ENCODE measurements at regions not wholly inside any gene's neighbourhood (a gene's known extent, or its start where the extent isn't known, plus 50 kb on each side); places are given as distances from the start of the nearest gene placed in this dataset.

DNA sequence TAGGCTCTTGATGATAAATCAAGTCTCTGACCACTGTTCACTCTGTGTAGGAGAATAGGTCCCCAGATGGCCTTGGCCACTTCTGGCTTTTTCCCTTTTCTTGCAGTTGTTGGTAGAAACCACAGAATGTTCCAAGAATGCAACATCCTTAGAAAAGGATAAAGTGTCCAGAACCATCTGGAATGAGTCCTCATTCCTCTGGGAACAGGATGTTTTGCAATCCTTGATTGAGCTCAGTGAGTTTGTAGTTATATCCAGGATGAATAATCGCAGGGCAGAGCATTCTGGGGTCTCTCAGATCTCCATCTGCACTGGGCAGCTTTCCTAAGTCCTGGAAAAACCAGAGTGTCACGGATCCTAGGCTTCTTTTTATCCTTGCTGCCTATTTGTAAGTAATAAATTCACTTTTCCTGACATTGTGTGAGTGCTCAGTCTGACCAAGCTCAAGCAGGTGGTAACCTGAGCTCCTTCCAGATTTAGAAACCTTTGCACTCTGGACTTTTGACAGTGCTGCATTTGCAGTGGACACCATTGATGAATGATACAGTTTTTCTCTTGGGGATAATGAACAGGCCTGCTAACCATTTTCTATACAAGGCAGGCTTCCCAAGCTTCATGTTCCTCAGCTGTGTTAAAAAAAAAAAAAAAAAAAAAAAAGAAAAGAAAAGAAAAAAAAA, 1028.6 kb downstream of the OTOL1 start:
- H3K27me3 ChIP-seq (ENCODE audit: insufficient read depth, low read length): no peaks in the 10 kb centered on the region
- no peaks in the 10 kb centered on the region for H3K4me1 ChIP-seq (ENCODE audit: control insufficient read depth in 1 of 2, insufficient read depth in 2 of 2, low read length in 2 of 2)
- H3K79me2 ChIP-seq (ENCODE audit: insufficient read depth, low read length): no peaks in the 10 kb centered on the region
- no peak overlapping the region for H2AFZ ChIP-seq (ENCODE audit: low read depth, low read length, poor library complexity, severe bottlenecking)
- ATAC-seq (no peak), DNase-seq (ENCODE audit: low read depth, low spot score) (no peak)
- H3K4me3 ChIP-seq (replicated peaks in 1 of 2; ENCODE audit: low read depth in 1 of 2, low read length in 2 of 2): no peak overlapping the region
- H3K9ac ChIP-seq (ENCODE audit: low read length): no peak overlapping the region
- POLR2A ChIA-PET: no interaction called here
- H3K27ac ChIP-seq (ENCODE audit: low read depth, low read length): no peak overlapping the region
- no peaks in the 10 kb centered on the region for H3K36me3 ChIP-seq (ENCODE audit: control insufficient read depth in 1 of 2, insufficient read depth in 2 of 2, low read length in 2 of 2)
- RAD21 ChIA-PET (ENCODE audit: low non-redundant PET in 1 of 2, low total read pairs in 2 of 2, uncharacterized antibody in 2 of 2, unreplicated experiment in 2 of 2): no interaction called here
- CTCF ChIA-PET: no interaction called here
- intact Hi-C loops (cut with micrococcal nuclease): no loop called here
- no peaks in the 10 kb centered on the region for H4K20me1 ChIP-seq (ENCODE audit: insufficient read depth)
- TF ChIP-seq SIN3A (IDR thresholded peaks at IDR 0.05; ENCODE audit: low read depth) (no peak), ELF1 (IDR thresholded peaks at IDR 0.05; ENCODE audit: borderline replicate concordance, low read depth) (no peak), JUND (IDR thresholded peaks at IDR 0.05) (no peak), EZH2phosphoT487 (IDR thresholded peaks at IDR 0.05; ENCODE audit: borderline replicate concordance) (no peak), FOSL1 (IDR thresholded peaks at IDR 0.05; ENCODE audit: low read depth) (no peak), ZFX (IDR thresholded peaks at IDR 0.05) (no peak), SP1 (IDR thresholded peaks at IDR 0.05; ENCODE audit: low read depth) (no peak), EGR1 (IDR thresholded peaks at IDR 0.05; ENCODE audit: low read depth) (no peak), EZH2 (IDR thresholded peaks at IDR 0.05) (no peak), RAD21 (IDR thresholded peaks at IDR 0.05; ENCODE audit: low read depth) (no peak), POLR2A (IDR thresholded peaks at IDR 0.05; ENCODE audit: borderline replicate concordance, extremely low read depth, insufficient read depth, insufficient read length) (no peak), ZNF274 (IDR thresholded peaks at IDR 0.05; ENCODE audit: low read depth, low read length) (no peak), CBX3 (IDR thresholded peaks at IDR 0.05; ENCODE audit: low read depth) (no peak), CEBPB (IDR thresholded peaks at IDR 0.05; ENCODE audit: low read depth) (no peak), POLR2AphosphoS5 (IDR thresholded peaks at IDR 0.05; ENCODE audit: low read depth, low read length) (no peak), TCF7L2 (IDR thresholded peaks at IDR 0.05; ENCODE audit: borderline replicate concordance, extremely low read depth, insufficient read depth, insufficient read length) (no peak)
- TF ChIP-seq, protein P1, sequence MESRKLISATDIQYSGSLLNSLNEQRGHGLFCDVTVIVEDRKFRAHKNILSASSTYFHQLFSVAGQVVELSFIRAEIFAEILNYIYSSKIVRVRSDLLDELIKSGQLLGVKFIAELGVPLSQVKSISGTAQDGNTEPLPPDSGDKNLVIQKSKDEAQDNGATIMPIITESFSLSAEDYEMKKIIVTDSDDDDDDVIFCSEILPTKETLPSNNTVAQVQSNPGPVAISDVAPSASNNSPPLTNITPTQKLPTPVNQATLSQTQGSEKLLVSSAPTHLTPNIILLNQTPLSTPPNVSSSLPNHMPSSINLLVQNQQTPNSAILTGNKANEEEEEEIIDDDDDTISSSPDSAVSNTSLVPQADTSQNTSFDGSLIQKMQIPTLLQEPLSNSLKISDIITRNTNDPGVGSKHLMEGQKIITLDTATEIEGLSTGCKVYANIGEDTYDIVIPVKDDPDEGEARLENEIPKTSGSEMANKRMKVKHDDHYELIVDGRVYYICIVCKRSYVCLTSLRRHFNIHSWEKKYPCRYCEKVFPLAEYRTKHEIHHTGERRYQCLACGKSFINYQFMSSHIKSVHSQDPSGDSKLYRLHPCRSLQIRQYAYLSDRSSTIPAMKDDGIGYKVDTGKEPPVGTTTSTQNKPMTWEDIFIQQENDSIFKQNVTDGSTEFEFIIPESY (IDR thresholded peaks at IDR 0.05; ENCODE audit: extremely low read depth, insufficient replicate concordance, low read length): no peak
- TF ChIP-seq, protein P2, sequence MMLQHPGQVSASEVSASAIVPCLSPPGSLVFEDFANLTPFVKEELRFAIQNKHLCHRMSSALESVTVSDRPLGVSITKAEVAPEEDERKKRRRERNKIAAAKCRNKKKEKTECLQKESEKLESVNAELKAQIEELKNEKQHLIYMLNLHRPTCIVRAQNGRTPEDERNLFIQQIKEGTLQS (IDR thresholded peaks at IDR 0.05): no peak
- TF ChIP-seq, protein P3, sequence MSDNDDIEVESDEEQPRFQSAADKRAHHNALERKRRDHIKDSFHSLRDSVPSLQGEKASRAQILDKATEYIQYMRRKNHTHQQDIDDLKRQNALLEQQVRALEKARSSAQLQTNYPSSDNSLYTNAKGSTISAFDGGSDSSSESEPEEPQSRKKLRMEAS (IDR thresholded peaks at IDR 0.05): no peak
- TF ChIP-seq, protein P4, sequence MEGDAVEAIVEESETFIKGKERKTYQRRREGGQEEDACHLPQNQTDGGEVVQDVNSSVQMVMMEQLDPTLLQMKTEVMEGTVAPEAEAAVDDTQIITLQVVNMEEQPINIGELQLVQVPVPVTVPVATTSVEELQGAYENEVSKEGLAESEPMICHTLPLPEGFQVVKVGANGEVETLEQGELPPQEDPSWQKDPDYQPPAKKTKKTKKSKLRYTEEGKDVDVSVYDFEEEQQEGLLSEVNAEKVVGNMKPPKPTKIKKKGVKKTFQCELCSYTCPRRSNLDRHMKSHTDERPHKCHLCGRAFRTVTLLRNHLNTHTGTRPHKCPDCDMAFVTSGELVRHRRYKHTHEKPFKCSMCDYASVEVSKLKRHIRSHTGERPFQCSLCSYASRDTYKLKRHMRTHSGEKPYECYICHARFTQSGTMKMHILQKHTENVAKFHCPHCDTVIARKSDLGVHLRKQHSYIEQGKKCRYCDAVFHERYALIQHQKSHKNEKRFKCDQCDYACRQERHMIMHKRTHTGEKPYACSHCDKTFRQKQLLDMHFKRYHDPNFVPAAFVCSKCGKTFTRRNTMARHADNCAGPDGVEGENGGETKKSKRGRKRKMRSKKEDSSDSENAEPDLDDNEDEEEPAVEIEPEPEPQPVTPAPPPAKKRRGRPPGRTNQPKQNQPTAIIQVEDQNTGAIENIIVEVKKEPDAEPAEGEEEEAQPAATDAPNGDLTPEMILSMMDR (IDR thresholded peaks at IDR 0.05 in 2 of 3, conservative IDR thresholded peaks at IDR 0.05 in 1 of 3; ENCODE audit: borderline replicate concordance in 1 of 3, insufficient read depth in 1 of 3, low read depth in 2 of 3, low read length in 2 of 3): no peak
- no TSS peak for BruUV-seq (replicated peaks)
- no peaks in the 10 kb centered on the region for H3K9me3 ChIP-seq (ENCODE audit: control insufficient read depth in 1 of 2, insufficient read depth in 1 of 2, low read depth in 1 of 2, low read length in 2 of 2)
- H3K4me2 ChIP-seq (ENCODE audit: low read length): no peak overlapping the region
- no peaks in the 10 kb centered on the region for H3K9me2 ChIP-seq (ENCODE audit: insufficient read depth)

All from HCT116 (cell line).